Keratinocyte (primary cell): ENCODE measurements at regions not wholly inside any gene's neighbourhood (a gene's known extent, or its start where the extent isn't known, plus 50 kb on each side); places are given as distances from the start of the nearest gene placed in this dataset.

ENCODE experiments used
- DNase-seq: peaks from one replicate; pipeline ENCODE4 v3.0.0-alpha.2; 2011; ENCODE audit warnings: low read depth, missing footprints, low spot score
- FAIRE-seq: peaks from 2 replicates; lab custom pipeline; 2011; peaks lifted over from hg19 to GRCh38; lab: Jason Lieb, UNC
- H2AFZ ChIP-seq: 2 replicates; pipeline ENCODE4 v1.6.0; 2012; ENCODE audit warnings: low read length, control low read depth, inconsistent platforms; ENCODE audit not compliant: control insufficient read depth
- H3K27ac ChIP-seq: 2 replicates; pipeline ENCODE4 v1.5.1; 2011; ENCODE audit warnings: low read length; ENCODE audit not compliant: control insufficient read depth, insufficient read depth
- H3K27me3 ChIP-seq: 3 replicates; pipeline ENCODE4 v1.6.0; 2011; ENCODE audit warnings: low read length; ENCODE audit not compliant: control insufficient read depth, insufficient read depth; ENCODE audit errors: extremely low read depth
- H3K36me3 ChIP-seq, 2 experiments: 2 replicates in 1 of 2; 3 replicates in 1 of 2; pipeline ENCODE4 v1.5.1; 2011; ENCODE audit warnings: low read length in 2 of 2, mild to moderate bottlenecking in 1 of 2; ENCODE audit not compliant: control insufficient read depth in 2 of 2, insufficient read depth in 2 of 2; ENCODE audit errors: extremely low read depth in 1 of 2
- H3K4me1 ChIP-seq: 3 replicates; pipeline ENCODE4 v1.5.1; 2011; ENCODE audit warnings: low read length; ENCODE audit not compliant: control insufficient read depth, insufficient read depth; ENCODE audit errors: extremely low read depth
- H3K4me2 ChIP-seq: 3 replicates; pipeline ENCODE4 v1.6.0; 2011; ENCODE audit warnings: low read depth, low read length; ENCODE audit not compliant: control insufficient read depth, insufficient read depth; ENCODE audit errors: extremely low read depth
- H3K4me3 ChIP-seq, 3 experiments: fragments of 200-600 bp in 1 of 3; sonication (generic) in 1 of 3; 2 replicates in 2 of 3; 3 replicates in 1 of 3; pipeline ENCODE4 v1.5.1; 2011 to 2016; ENCODE audit warnings: low read length in 3 of 3, mild to moderate bottlenecking in 3 of 3, control low read depth in 2 of 3, inconsistent platforms in 1 of 3, low read depth in 1 of 3, mixed read lengths in 1 of 3, mixed run types in 1 of 3, moderate library complexity in 1 of 3; ENCODE audit not compliant: control insufficient read depth in 2 of 3, insufficient read depth in 2 of 3; ENCODE audit errors: extremely low read depth in 1 of 3
- H3K79me2 ChIP-seq: 2 replicates; pipeline ENCODE4 v1.6.0; 2012; ENCODE audit warnings: low read length; ENCODE audit not compliant: control insufficient read depth, insufficient read depth
- H3K9ac ChIP-seq: 3 replicates; pipeline ENCODE4 v1.6.0; 2011; ENCODE audit warnings: low read length; ENCODE audit not compliant: control insufficient read depth, insufficient read depth; ENCODE audit errors: extremely low read depth
- H3K9me1 ChIP-seq: 3 replicates; pipeline ENCODE4 v1.6.0; 2011; ENCODE audit warnings: low read length; ENCODE audit not compliant: control insufficient read depth, insufficient read depth; ENCODE audit errors: extremely low read depth
- H3K9me3 ChIP-seq: 2 replicates; pipeline ENCODE4 v1.5.1; 2012; ENCODE audit warnings: low read depth, low read length; ENCODE audit not compliant: control insufficient read depth
- H4K20me1 ChIP-seq: 3 replicates; pipeline ENCODE4 v1.6.0; 2011; ENCODE audit warnings: low read length; ENCODE audit not compliant: control insufficient read depth, insufficient read depth; ENCODE audit errors: extremely low read depth
- CTCF ChIP-seq, 3 experiments: IDR thresholded peaks in 1 of 3; conservative IDR thresholded peaks in 1 of 3; optimal IDR thresholded peaks in 1 of 3; 2 replicates in 2 of 3; 3 replicates in 1 of 3; pipeline versions ENCODE3 to v1.5.1; 2011; ENCODE audit warnings: low read length in 3 of 3, mild to moderate bottlenecking in 3 of 3, moderate library complexity in 2 of 3, control low read depth in 1 of 3, inconsistent platforms in 1 of 3; ENCODE audit not compliant: insufficient read depth in 2 of 3; ENCODE audit errors: extremely low read depth in 1 of 3
- EZH2 ChIP-seq: IDR thresholded peaks from one replicate; pipeline ENCODE4 v1.6.1; 2012; ENCODE audit warnings: inconsistent platforms, mild to moderate bottlenecking, low read length, moderate library complexity
- dilution Hi-C: fragments of 300-500 bp; cut with MboI; formaldehyde crosslinking; loops from one replicate; pipeline ENCODE4 v1.7.0; 2020; ENCODE audit warnings: low sequenced_read_pairs; ENCODE audit not compliant: extremely low pct_ligation_motif_present

GRCh38 chr5:125012727-125013451 is 266.4 kb upstream of the ZNF608 start:
- H3K36me3 ChIP-seq = no peaks in the 10 kb centered on the region
- no peaks in the 10 kb centered on the region for H3K9me3 ChIP-seq
- TF ChIP-seq EZH2 = no peak
- TF ChIP-seq CTCF (optimal IDR thresholded peaks at IDR 0.05 in 1 of 3, IDR thresholded peaks at IDR 0.05 in 1 of 3, conservative IDR thresholded peaks at IDR 0.05 in 1 of 3; ENCODE audit: extremely low read depth in 1 of 3, insufficient read depth in 2 of 3, low read length in 3 of 3) = no peak

GRCh38 chr5:125014202-125014601 is 267.8 kb upstream of the ZNF608 start:
- DNase-seq (no peak), FAIRE-seq (no peak)
- Histone ChIP-seq H3K9me1 (no peaks in the 10 kb centered on the region), H3K36me3 (no peaks in the 10 kb centered on the region), H3K27ac (no peak overlapping the region), H3K4me3 (no peak overlapping the region), H3K27me3 (no peaks in the 10 kb centered on the region), H3K9me3 (no peaks in the 10 kb centered on the region), H3K9ac (no peak overlapping the region), H4K20me1 (no peaks in the 10 kb centered on the region), H3K79me2 (no peaks in the 10 kb centered on the region), H2AFZ (no peak overlapping the region), H3K4me1 (peaks cover 6% of the 10 kb centered on the region), H3K4me2 (no peak overlapping the region)
- no peak for TF ChIP-seq EZH2
- no peak for TF ChIP-seq CTCF (optimal IDR thresholded peaks at IDR 0.05 in 1 of 3, IDR thresholded peaks at IDR 0.05 in 1 of 3, conservative IDR thresholded peaks at IDR 0.05 in 1 of 3; ENCODE audit: extremely low read depth in 1 of 3, insufficient read depth in 2 of 3, low read length in 3 of 3)
- dilution Hi-C loops = no loop called here

More at GRCh38 chr5:125012727-125013451, 266.4 kb upstream of the ZNF608 start:
- dilution Hi-C loops = no loop called here
- Histone ChIP-seq H3K9ac (no peak overlapping the region), H3K27ac (no peak overlapping the region), H3K9me1 (no peaks in the 10 kb centered on the region), H3K4me1 (peaks cover 6% of the 10 kb centered on the region), H3K27me3 (no peaks in the 10 kb centered on the region), H3K79me2 (no peaks in the 10 kb centered on the region), H2AFZ (peak overlapping the region; percentile 78), H3K4me2 (peak overlapping the region; percentile 63), H4K20me1 (no peaks in the 10 kb centered on the region), H3K4me3 (no peak overlapping the region)
- DNase-seq (no peak), FAIRE-seq (peak; percentile 83)
